Gastroesophageal sphincter (tissue), 4 donors: ENCODE measurements at regions not wholly inside any gene's neighbourhood (a gene's known extent, or its start where the extent isn't known, plus 50 kb on each side); places are given as distances from the start of the nearest gene placed in this dataset.

Experiments used
- ATAC-seq: fragments of 150-250 bp; one replicate; pipeline ENCODE4 v1.9.1; 2016; ENCODE audit warnings: mild to moderate bottlenecking, moderate library complexity
- H3K27ac ChIP-seq, 4 donors: fragments of 200-600 bp; sonication (generic) in 3 of 4; 1 replicate in 3 of 4; 2 replicates in 1 of 4; pipeline ENCODE4 v1.5.1; 2016 to 2019
- H3K27me3 ChIP-seq: fragments of 200-600 bp; sonication (generic); one replicate; pipeline ENCODE4 v1.5.1; 2019
- H3K36me3 ChIP-seq, 2 donors: fragments of 200-600 bp; sonication (generic); one replicate each; pipeline ENCODE4 v1.5.1; 2019; ENCODE audit warnings: control low read depth in 1 of 2
- H3K4me1 ChIP-seq, 3 donors: fragments of 200-600 bp; sonication (generic); 1 replicate in 2 of 3; 2 replicates in 1 of 3; pipeline ENCODE4 v1.5.1; 2016 to 2019; ENCODE audit warnings: control low read depth in 2 of 3
- H3K4me3 ChIP-seq, 2 donors: fragments of 200-600 bp; sonication (generic); one replicate each; pipeline ENCODE4 v1.5.1; 2019; ENCODE audit warnings: mild to moderate bottlenecking in 1 of 2, moderate library complexity in 1 of 2
- H3K9me3 ChIP-seq, 3 donors: fragments of 200-600 bp; sonication (generic); one replicate each; pipeline ENCODE4 v1.5.1; 2017 to 2019; ENCODE audit warnings: control low read depth in 2 of 3
- CTCF ChIP-seq, 4 experiments: fragments of 200-600 bp in 2 of 4; fragments of 450-650 bp in 2 of 4; sonication (generic) in 1 of 4; IDR thresholded peaks; one replicate each; pipeline ENCODE4 v1.5.1; 2017 to 2019; ENCODE audit warnings: antibody characterized with exemption in 4 of 4, mild to moderate bottlenecking in 2 of 4, moderate library complexity in 2 of 4
- EP300 ChIP-seq: sonication (generic); formaldehyde crosslinking; IDR thresholded peaks from one replicate; pipeline ENCODE4 v1.6.1; 2017; ENCODE audit warnings: antibody characterized with exemption, mild to moderate bottlenecking
- POLR2A ChIP-seq, 2 donors: fragments of 450-650 bp; IDR thresholded peaks; one replicate each; pipeline ENCODE4 v1.6.1; 2017; ENCODE audit warnings: antibody characterized with exemption in 2 of 2, mild to moderate bottlenecking in 2 of 2, moderate library complexity in 1 of 2
- POLR2AphosphoS5 ChIP-seq: sonication (generic); formaldehyde crosslinking; IDR thresholded peaks from one replicate; pipeline ENCODE4 v1.6.1; 2017; ENCODE audit warnings: antibody characterized with exemption
- WGBS, 2 donors: methylation state at CpG; one replicate each; pipeline ENCODE4 v1.1.5; 2018; ENCODE audit warnings: low coverage in 1 of 2; 5-methylcytosine and 5-hydroxymethylcytosine counted together

DNA sequence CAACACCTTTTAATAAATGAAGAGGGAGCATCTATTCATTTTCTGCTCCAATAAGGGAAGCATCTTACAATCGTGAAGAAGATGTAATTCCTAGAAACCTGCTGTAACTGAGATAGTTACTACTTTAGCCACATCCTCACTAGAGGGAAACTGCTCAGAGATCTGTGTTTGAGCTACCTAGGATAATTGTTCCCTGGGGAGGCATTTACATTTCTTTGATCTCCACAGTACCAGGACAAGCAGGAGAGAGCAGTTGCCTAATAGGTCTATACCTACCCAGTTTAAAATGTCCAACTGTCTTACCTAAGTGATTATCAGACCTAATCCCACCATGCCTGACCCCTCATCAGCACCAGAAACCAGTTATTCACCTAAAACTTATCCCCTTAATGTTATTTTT is 196.9 kb downstream of the TUSC1 start:
- Histone ChIP-seq H3K4me1 (no peaks in the 10 kb centered on the region), H3K4me3 (no peak overlapping the region), H3K27me3 (no peaks in the 10 kb centered on the region), H3K27ac (no peak overlapping the region), H3K9me3 (no peaks in the 10 kb centered on the region), H3K36me3 (no peaks in the 10 kb centered on the region)
- ATAC-seq, result no peak
- TF ChIP-seq CTCF (IDR thresholded peaks at IDR 0.05), result no peak
- no peak for TF ChIP-seq EP300
- TF ChIP-seq POLR2A (IDR thresholded peaks at IDR 0.05), result no peak
- no peak for TF ChIP-seq POLR2AphosphoS5
- WGBS, 2 donors, result 53 to 60% methylated on average over 1 of the region's 1 CpG

DNA sequence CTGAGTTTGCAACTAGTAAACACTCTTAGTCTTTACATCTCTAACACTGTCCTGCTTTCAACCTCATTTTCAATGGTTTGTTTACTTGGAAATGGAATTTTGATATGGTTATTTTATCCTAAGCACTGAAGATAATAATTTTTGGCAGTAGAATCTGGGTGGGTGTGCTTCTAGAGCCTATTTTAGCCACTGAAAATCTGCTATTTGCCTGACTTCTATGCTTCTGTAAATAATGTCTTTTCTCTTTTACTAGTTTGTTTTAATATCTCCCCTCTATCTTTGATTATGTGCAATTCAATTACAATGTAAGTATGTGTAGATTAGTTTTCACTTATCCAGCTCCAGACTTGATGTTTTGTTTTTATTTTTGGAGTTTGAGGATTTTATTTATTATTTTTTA is 197.5 kb downstream of the TUSC1 start:
- H3K9me3 ChIP-seq, result no peaks in the 10 kb centered on the region
- H3K27ac ChIP-seq, result no peak overlapping the region
- no peaks in the 10 kb centered on the region for H3K27me3 ChIP-seq
- H3K4me1 ChIP-seq, result no peaks in the 10 kb centered on the region
- H3K36me3 ChIP-seq, result no peaks in the 10 kb centered on the region
- no peak for TF ChIP-seq EP300
- no peak for TF ChIP-seq CTCF (IDR thresholded peaks at IDR 0.05)
- TF ChIP-seq POLR2AphosphoS5, result no peak
- TF ChIP-seq POLR2A (IDR thresholded peaks at IDR 0.05), result no peak
- no peak overlapping the region for H3K4me3 ChIP-seq
- ATAC-seq, result no peak

GRCh38 chr9:25472681-25473080 is 205.6 kb downstream of the TUSC1 start:
- H3K4me1 ChIP-seq, result no peaks in the 10 kb centered on the region
- WGBS, 2 donors, result 86% methylated on average over 1 of the region's 2 CpGs; no CpG with 5 or more reads in 1 of the 2 donors
- no peaks in the 10 kb centered on the region for H3K27me3 ChIP-seq
- H3K9me3 ChIP-seq, result peaks cover 0 to 23% (median 0%) of the 10 kb centered on the region in 3 donors
- TF ChIP-seq CTCF (IDR thresholded peaks at IDR 0.05) (no peak), POLR2A (IDR thresholded peaks at IDR 0.05) (no peak), EP300 (no peak), POLR2AphosphoS5 (no peak)
- H3K27ac ChIP-seq, result no peak overlapping the region
- no peaks in the 10 kb centered on the region for H3K36me3 ChIP-seq
- ATAC-seq, result no peak
- H3K4me3 ChIP-seq, result no peak overlapping the region

DNA sequence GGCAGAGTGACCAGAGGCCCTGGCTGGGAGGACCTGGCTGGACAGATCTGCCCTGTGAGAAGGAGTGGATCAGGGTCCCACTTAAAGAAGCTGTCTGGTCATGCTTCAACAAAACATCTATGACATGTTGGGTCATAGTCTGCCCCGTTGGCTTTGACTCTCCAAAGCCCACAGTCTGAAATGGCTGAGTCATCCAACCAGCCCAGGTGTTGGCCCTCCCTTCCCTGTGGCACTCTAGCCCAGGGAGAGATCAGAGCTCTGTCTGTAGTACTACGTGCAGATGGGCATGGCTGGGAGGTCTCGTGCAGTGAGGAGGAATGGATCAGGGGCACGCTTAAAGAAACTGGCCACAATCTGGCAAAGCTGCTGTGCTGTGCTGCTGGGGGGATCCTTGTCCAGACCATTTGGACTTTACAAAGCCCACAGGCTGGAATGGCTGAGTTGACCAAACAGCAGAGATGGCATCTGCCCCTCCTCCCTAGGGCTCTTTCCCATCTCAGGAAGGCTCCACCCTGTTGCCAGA is 206.1 kb downstream of the TUSC1 start:
- no peak for ATAC-seq
- no peak for TF ChIP-seq CTCF (IDR thresholded peaks at IDR 0.05)
- TF ChIP-seq POLR2AphosphoS5, result no peak
- no peak for TF ChIP-seq EP300
- TF ChIP-seq POLR2A (IDR thresholded peaks at IDR 0.05), result no peak
- WGBS, 2 donors, result 100% methylated on average over 1 of the region's 4 CpGs; no CpG with 5 or more reads in 1 of the 2 donors

DNA sequence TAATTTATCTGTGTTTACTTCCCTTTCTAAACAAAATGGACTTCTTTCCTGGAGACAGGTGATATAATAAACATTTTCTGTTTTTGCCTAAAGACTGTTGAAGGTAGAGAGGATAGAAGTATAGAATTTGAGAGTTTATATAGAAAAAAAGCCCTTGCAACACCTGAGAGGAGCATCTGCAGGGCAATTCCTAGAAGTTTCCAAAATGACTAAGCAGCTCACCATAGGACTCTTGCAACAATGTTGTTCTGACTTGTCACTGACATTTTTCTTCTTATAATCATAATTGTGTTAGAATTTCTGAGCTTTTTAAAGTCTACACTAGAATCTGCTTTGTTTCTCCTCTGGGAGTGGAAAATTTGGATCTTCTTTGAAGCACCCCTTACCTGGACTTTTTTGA is 216.8 kb downstream of the TUSC1 start:
- no peak overlapping the region for H3K4me3 ChIP-seq
- H3K9me3 ChIP-seq, result no peaks in the 10 kb centered on the region
- H3K4me1 ChIP-seq, result no peaks in the 10 kb centered on the region
- H3K36me3 ChIP-seq, result no peaks in the 10 kb centered on the region
- H3K27me3 ChIP-seq, result no peaks in the 10 kb centered on the region
- no peak overlapping the region for H3K27ac ChIP-seq
- ATAC-seq, result no peak
- TF ChIP-seq POLR2A (IDR thresholded peaks at IDR 0.05) (no peak), EP300 (no peak), CTCF (IDR thresholded peaks at IDR 0.05) (no peak), POLR2AphosphoS5 (no peak)

More for the DNA sequence above, 206.1 kb downstream of the TUSC1 start:
- H3K9me3 ChIP-seq, result peaks cover 0 to 23% (median 0%) of the 10 kb centered on the region in 3 donors
- no peaks in the 10 kb centered on the region for H3K4me1 ChIP-seq
- H3K27ac ChIP-seq, result no peak overlapping the region
- no peak overlapping the region for H3K4me3 ChIP-seq
- no peaks in the 10 kb centered on the region for H3K27me3 ChIP-seq
- no peaks in the 10 kb centered on the region for H3K36me3 ChIP-seq
